ENCODE measurements at regions not wholly inside any gene's neighbourhood (a gene's known extent, or its start where the extent isn't known, plus 50 kb on each side); places are given as distances from the start of the nearest gene placed in this dataset.
"Not testable (repeated sequence)": the region's sequence is repeated elsewhere in the genome, so short reads cannot be mapped to it uniquely, and the experiment has no call there.

GRCh38 chr14:87041290-87042020 is 951.5 kb downstream of the GALC start:
- DNase-seq = no peak

GRCh38 chr14:87034680-87035079 is 958.3 kb downstream of the GALC start:
- DNase-seq = no peak

- DNase-seq = no peak
Observed at GRCh38 chr14:87030197-87030596, 962.8 kb downstream of the GALC start.

- DNase-seq = not testable (repeated sequence)
Observed at GRCh38 chr14:87020106-87020505, 972.9 kb downstream of the GALC start.

GRCh38 chr14:87018294-87018693 is 974.7 kb downstream of the GALC start:
- no peak for DNase-seq

- DNase-seq = no peak
Observed at GRCh38 chr14:87017335-87017734, 975.6 kb downstream of the GALC start.

GRCh38 chr14:87014856-87015255 is 978.1 kb downstream of the GALC start:
- no peak for DNase-seq

GRCh38 chr14:87013583-87013982 is 979.4 kb downstream of the GALC start:
- no peak for DNase-seq

- no peak for DNase-seq
Observed at GRCh38 chr14:87008965-87009364, 984.0 kb downstream of the GALC start.

GRCh38 chr14:87005280-87005679 is 987.7 kb downstream of the GALC start:
- no peak for DNase-seq

GRCh38 chr14:87002776-87003175 is 990.2 kb downstream of the GALC start:
- DNase-seq = no peak

GRCh38 chr14:87001333-87001732 is 991.6 kb downstream of the GALC start:
- DNase-seq = no peak

- DNase-seq = no peak
Observed at GRCh38 chr14:87000081-87000480, 992.9 kb downstream of the GALC start.

GRCh38 chr14:86999036-86999435 is 993.9 kb downstream of the GALC start:
- DNase-seq = no peak

GRCh38 chr14:86997271-86997670 is 995.7 kb downstream of the GALC start:
- no peak for DNase-seq

GRCh38 chr14:86990396-86990795 is 1002.6 kb downstream of the GALC start:
- no peak for DNase-seq

- no peak for DNase-seq
Observed at GRCh38 chr14:86989285-86989684, 1003.7 kb downstream of the GALC start.

GRCh38 chr14:86987966-86988365 is 1005.0 kb downstream of the GALC start:
- DNase-seq = no peak

GRCh38 chr14:86973177-86973576 is 1019.8 kb downstream of the GALC start:
- DNase-seq = no peak

GRCh38 chr14:86971292-86971691 is 1021.7 kb downstream of the GALC start:
- no peak for DNase-seq

GRCh38 chr14:86961106-86961716 is 1031.8 kb downstream of the GALC start:
- no peak for DNase-seq

GRCh38 chr14:86955771-86956354 is 1037.1 kb downstream of the GALC start:
- DNase-seq = no peak

GRCh38 chr14:86954623-86955022 is 1038.4 kb downstream of the GALC start:
- DNase-seq = no peak

GRCh38 chr14:86946446-86946845 is 1046.5 kb downstream of the GALC start:
- no peak for DNase-seq

All from activated CD4-positive, alpha-beta T cell treated with anti-CD3 and anti-CD28 coated beads for 48 hours (primary cell).